Activated CD4-positive, alpha-beta T cell treated with anti-CD3 and anti-CD28 coated beads, Interleukin-2, Interleukin-4, amounts not matched to agents 100 ng/mL and 50 ng/mL, durations not matched to agents 16 hours and 8 hours (primary cell): ENCODE measurements at regions not wholly inside any gene's neighbourhood (a gene's known extent, or its start where the extent isn't known, plus 50 kb on each side); places are given as distances from the start of the nearest gene placed in this dataset.
"Not testable (repeated sequence)": the region's sequence is repeated elsewhere in the genome, so short reads cannot be mapped to it uniquely, and the experiment has no call there.

Experiments
- DNase-seq: peaks from one replicate; pipeline ENCODE4 v3.0.0-alpha.2; 2020; ENCODE audit warnings: low spot score

DNA sequence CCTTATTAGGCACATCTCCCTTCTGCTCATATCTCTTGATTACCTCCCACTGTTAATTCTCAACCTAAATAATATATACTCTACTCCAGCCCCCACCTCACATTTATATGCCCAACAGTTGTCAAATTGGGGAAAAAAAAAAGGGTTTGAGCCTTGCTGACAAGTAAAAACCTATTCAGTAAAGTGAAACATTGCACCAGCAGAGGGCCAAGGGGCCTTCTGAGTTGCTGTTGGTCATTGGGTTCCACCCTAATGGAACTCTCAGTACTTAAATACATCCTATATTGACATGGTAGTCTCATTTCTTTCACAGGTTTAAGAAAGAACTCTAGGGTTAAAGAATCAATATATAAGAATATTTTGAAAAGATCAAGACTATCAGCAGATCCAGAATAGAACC is 362.2 kb downstream of the SMARCA1 start:
- DNase-seq, result no peak

DNA sequence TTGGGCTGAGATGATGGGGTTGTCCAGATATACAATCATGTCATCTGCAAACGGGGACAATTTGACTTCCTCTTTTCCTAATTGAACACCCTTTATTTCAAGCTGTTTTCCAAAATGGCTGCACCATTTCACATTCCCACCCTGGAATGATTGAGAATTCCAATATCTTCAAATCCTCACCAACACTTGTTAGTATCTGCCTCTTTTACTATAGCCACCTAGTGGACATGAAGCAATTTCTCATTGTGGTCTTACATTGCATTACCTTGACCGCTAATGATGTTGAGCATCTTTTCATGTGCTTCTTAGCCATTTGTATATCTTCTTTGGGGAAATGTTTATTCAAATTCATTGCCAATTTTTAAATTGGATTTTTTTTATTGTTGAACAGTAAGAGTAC is 364.8 kb downstream of the SMARCA1 start:
- no peak for DNase-seq

DNA sequence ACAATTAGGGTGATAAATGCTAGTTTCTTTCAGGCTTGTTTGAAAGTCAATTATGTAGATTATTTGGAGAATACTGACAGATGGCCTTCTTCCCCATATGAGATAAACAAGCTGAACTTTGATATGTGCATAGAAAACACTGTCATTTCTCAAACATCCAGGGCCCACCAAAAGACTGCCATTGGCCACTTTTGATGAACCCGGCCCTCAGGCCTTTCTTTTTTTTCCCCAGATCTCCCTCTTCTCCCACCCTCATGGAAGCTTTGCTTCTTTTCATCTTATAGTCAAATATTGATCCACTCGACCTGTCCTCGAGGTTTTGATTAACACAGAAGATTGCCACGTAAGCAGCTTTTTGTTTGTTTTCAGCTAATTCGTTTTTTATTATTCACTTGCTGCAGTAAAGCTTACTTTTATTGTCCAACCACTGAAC is 377.4 kb downstream of the SMARCA1 start:
- DNase-seq, result no peak

DNA sequence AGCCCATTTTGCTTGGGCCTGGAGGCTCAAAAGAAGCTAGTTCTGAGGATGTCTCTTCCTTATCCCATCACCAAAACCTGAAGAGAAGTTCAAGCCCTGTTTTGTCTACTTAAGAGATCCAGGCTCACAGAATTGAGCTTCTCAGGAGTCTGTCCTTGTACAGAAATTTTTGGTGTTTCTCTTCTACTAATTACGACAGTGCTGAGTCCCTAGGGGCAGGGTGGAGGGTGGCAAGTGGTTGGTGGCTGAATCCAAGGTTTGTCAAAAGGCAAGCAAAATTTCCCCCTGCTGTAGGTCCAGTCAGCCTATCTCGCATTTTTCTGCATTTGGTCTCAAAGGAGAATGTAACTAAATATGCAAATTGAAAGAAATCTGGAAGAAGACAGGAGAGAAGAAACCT is 377.9 kb downstream of the SMARCA1 start:
- DNase-seq, result no peak

DNA sequence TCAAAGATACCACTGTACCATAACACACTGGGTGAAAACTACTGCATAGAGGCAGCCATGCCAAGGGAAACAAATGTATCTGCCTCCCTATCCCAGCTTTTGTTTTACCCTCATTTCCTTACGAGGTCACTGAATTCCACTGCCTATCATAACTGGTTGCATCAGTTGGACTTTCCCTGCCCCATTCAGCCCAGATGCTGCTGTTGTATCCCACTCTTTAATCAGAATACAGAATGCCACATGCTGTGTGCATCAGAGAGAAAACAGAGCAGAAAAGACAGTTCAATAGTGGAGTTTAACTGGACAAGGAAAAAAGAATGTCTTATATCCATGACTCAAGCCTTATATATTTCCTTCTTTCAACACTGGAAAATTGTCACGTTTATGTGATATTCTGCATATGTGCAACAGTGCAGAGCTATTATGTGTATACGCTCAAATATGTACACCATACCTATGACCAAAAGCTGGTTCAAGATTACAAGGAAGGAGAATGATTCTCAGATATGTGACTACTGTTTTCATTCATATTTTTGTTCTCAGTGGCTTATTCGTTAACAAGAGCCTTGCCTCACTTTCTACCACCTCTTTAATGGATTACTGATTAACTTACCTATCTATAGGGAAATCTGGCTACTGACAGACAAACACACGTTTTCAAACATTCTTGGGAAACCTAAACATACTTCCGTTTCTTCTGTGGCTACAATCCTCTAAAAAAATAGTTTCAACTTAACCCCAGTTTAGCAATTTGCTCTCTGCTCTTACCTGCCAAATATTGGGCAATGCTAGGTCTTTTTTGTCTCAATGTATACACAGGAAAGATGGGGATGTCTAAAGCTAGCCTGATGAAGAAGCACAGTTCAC is 378.9 kb downstream of the SMARCA1 start:
- DNase-seq, result no peak

DNA sequence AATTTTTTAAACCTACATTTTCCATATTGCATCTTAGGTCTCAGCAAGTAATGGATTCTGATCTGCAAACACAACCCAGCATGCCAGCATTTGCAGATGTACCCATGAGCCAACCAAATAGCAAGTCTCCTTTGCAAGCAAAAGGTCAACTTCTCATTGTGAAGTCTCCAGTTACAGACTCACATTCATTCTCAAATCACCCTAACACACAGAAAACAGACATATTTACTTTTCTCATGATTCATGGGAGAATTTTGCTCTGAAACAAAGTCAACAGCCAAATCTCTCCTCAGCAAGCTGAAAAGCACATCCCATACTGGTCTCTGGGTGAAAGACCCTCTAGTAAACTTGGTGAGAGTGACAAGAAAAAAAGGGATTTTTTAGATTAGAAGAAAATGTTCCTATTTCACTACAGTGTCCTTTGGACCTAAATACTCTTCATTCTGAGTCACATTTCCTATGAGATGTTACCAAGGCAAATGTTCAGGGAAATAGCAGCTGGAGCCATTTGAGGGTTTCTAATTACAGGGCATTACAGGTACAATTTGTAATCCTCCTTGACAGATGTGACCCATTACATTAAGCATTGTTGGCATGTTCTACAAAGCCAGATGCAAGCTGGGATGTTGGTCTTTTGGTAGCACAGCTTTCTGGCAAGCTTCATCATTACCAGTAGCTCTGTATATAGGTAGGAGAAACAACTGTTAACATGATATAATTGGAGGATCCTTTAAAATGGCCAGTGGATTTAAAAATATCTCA is 383.3 kb downstream of the SMARCA1 start:
- no peak for DNase-seq

DNA sequence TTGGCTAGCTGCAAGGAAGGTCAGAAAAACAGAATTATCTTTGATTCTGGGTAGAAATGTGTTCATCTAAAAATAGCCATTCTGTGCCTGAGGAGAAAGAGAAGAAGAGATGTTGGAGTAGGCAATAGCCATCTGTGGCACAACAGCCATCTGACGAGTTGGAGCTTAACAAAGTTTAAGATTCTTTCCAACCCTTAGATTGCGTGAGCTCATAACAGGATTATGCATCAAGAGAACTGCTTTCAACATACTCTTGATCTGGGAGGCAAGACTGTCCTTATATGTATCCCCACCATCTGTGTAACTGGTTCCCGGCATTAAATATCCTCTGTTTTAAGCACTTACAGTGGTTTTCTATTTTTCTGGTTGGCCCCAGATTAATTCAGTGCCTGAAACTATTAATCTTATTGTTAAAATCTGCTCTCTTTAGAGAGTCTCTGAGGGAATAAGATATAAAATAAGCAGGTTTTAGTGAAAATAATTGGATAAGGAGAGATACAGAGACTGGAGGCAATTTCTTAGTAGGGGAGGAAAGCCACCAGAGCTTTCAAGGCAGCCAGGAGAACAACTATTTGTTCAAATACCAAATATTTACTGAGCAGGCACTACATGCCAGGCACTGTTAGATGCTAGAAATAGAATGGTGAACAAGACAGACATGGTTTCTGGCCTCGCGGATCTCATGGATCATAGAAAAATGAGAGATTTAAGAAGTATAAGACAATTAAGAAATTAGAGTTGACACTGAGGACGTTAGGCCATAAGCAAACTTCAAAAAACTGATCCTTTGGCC is 398.0 kb downstream of the SMARCA1 start:
- no peak for DNase-seq

DNA sequence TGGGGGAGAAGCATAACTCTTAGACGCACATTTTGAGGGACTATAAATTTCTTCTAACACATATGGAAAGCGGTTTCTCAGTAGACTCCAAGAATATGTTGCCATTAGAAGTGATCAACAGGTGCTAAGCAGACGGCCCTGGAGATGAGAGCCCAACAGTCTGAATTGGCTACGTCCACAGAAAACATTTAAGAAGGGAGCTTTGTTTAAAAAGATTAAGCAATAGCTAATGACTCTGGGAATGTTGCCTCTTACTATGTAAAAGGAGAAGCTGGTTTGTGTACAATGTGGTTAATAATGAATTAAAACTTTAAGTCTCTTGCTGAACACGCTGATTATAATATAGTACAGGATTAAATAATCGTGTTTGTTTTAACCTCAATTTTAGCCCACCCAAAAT is 399.5 kb downstream of the SMARCA1 start:
- DNase-seq, result no peak

DNA sequence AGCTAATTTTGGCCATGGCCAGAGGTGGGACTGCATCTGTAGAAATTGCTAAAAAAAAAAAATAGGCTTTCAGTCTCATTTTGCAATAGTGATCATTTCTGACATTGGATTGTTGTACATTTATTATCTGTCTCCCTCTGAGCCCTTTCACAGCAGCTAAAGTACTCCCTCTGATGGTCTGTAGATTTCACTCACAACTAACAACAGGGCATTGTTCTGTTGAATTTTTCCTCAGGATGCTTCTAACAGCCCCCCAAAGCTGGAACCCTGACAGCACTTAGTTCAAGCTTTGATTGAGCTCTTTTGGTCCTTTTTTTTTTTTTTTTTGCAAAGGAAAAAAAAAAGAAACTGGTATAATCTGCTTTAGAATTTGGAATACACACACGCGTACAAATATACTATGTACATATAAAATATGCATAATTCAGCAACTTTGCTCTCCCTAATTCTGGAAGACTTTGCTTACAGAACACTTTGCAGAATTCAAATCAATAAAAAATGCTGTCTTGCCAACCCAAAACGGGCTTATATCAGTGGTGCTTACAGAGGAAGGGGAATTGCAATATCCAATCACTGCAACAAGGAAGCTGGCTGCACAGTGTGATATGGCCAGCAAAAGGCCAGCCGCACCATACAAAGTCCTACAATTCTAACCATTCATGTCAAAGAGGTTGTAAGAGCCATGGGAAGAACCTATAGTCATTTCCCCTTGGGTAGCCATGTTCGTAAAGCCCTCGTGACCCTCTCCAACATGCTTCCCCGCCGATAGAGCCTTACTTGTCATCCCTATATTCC is 406.4 kb downstream of the SMARCA1 start:
- DNase-seq, result no peak

DNA sequence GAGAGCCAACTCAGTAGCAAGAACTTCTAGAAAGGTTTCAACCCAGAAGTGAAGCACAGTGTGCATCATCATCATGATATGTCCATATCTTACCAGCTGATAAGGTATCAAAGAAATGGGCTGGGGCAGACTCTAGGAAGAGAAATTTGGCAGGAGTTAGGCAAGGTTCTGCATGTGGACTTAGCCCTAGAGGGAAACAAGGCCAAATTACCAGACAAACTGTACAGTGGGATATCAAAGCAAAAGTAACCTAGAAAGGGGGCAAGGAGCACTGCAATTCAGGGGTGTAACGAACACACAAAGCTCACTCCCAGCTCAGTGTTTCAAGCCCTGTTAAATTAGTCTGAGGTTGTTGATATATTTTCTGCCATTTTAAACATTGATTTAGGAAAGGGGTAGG is 407.4 kb downstream of the SMARCA1 start:
- DNase-seq, result no peak

DNA sequence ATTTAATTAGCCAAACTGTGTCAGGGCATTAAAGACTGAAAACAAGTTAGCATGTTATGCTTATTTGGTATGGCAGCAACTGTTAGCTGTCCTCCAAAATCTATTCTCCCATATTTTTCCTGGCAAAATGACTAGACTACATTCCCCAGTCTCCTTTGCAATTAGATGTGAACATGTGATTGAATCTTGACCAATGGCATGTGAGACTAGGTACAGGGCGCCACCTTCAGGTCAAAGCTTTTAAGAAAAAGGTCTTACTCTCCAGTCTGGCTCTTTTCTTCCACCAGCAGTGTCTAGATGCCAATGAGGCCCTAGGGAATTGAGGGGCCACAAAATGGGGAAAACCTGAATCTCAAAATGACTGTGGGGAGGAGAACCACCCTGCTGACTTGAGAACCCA is 408.2 kb downstream of the SMARCA1 start:
- peak; percentile 56 for DNase-seq

DNA sequence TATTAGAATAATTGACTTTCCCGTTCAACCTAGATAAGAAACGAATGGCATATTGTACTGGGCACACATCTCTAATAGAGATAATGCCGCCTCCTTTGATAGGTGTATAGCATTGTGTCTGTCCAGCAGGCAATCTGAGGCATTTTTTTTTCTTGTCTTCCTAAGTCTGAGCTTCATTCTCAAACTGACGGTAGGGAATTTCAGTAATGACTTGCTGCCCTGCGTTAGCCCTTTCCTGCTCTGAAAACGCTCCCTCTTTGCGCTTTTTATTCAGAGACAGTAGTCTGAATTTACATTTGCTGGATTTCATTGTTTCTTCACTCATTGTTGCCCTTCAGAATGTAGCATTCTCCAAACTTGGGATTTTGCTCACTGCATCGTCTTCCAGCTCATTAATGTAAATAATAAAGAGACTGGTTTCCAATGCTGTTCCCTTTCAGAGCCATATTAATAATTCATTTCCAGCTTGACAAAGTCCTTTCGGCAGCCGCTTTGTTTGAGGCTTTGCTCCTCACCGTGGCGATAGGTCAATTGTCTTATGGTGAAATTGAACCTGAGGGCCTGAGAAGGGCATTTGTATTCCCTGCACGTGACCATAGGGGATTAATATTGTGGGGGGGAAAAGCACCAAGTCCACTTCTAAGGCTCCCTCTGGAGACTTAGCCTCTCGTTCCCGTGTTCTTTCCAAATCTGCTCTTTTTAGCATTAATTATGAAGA is 412.1 kb downstream of the SMARCA1 start:
- no peak for DNase-seq

DNA sequence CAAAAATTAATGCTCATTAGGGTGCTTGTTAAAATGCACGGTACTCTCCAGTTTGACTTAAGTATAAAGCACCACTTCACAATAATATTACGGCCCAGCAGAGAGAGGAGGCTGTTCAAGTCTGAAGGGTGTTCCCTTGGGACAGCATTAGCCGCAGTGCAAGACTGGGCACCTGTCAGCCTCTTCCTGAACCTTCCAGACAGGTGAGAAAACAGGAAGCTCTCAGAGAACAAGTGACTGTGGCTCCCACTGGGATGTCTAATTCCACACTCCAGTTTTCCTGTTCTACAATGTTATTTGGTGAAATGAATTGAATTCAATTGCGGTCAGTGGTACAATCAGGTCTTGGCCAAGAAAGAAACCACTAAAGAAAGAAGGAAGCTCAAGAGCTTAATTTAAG is 414.4 kb downstream of the SMARCA1 start:
- no peak for DNase-seq

DNA sequence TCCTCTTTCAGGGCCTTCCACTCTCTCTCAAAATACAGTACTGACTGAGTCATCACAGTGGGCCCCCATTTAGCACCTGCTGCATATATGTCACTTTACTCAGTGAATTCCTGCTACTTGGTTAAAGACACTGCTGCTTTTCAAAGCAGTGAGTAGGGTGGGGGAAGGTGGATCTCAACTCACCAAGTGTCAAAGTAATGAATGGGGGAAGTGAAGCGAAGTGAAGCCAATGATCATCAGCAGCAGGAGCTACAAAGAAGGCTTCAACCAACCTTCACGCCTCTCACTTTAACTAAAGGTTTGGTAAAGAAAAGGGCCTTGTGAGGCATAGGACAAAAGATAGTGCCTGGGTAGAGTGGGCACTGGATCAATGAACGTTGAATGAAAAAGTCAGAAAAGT is 424.1 kb downstream of the SMARCA1 start:
- DNase-seq, result no peak

DNA sequence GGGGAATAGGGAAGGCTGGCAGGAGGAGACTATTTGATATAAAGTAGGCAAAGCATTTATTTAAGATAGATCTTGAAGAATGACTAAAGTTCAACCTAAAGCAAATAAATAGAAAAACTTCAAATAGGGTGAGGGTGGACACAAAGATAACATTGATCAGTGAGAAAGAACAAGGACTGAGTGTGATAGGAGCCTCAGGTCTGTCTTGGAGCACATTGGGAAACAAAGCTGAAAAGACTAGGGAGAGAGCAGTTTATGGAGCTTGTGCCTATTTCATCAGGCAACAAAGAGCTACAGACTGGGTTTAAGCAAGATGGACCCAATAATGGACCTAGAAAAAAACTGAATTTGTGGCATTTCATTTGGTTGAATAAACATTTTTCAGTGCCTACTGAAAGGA is 425.6 kb downstream of the SMARCA1 start:
- DNase-seq, result no peak

DNA sequence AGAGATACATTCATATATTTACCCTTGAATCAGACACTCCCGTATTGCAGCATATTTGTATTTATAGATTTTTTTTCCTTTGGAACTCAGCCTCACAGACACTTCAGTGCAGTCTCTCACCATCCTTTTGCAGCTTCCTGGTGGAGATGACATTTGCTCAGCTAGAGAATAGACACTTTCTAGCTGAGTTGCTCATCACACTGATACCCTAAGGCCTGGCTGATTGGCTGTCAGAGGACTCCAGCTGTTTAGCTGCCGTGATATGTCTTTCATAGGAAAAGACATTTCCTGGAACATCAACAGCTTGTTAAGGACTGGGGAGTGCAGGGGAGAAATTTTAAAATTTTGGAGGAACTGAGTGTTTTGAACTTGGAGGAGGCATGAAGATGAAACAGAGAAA is 429.6 kb downstream of the SMARCA1 start:
- no peak for DNase-seq

DNA sequence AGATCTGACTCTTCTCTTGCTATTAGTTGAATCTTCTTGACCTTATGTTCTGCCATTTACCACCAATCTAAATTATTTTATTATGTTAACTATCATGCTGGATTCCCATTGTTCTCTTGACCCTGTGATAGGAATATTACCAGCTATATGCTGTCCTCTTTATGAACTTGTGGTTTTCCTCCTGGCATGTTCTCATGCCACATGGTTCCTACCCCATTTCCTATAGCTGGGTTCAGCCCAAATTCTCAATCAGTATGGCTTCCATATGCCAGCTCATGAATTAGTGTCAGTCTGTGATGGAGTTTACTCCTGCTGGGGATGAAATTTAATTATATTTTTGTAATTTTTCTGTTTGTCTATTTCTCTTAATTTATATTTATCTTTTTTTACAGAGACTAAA is 430.5 kb downstream of the SMARCA1 start:
- DNase-seq, result no peak

DNA sequence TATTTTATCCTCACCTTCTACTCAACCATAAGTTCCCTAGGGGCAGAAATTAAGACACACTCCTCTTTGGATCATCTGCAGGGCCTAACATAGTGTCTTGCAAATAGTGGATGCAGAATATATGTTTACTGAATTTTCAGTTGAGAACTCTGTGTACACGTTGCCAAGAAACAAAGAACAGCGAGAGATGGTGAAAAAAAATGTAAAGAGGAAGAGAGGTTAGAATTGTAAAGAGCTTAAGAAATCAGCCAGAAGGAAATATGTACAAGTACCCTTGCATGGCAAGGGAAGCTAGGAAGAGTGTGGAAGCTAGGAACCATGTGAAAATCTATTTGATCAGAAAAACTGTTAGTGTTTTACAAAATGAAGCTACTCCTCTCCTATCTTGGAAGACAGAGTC is 431.0 kb downstream of the SMARCA1 start:
- DNase-seq, result no peak

DNA sequence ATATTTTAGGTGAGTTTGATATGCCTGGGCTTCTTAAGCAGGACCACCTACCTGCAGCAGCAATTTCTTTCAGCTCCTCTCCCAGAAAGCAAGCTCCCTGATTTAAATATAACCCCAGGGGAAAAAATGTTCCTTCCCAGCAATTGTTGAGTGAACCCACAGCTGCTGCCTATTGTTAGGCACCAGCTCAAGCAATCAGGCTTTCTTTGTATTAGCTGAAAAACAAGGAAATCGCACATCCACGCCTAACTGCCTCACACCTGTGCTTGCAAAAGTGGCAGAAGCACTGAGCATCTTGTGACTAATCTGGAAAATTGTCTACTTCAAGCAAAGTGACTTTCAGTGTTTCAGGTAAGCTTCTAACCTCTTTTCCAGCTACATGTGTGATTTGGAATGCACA is 432.2 kb downstream of the SMARCA1 start:
- no peak for DNase-seq

DNA sequence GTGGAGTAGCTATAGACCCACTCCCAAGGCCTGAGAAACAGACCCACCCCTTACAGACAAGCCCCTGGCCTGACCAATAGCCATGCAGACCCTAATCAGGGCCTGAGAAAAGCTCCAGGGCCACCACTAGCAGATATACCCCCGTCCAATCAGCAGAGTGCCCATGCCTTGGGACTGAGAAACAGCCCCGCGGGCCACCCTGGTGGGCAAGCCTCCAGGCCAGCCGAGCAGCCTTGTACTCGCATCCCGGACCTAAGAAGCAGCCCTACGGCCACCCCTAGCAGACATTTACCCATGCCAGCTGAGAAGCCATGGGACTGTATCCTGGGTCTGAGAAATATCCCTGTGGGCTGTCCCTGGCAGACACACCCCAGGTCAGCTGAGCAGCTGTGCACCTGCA is 436.5 kb downstream of the SMARCA1 start:
- DNase-seq, result no peak

DNA sequence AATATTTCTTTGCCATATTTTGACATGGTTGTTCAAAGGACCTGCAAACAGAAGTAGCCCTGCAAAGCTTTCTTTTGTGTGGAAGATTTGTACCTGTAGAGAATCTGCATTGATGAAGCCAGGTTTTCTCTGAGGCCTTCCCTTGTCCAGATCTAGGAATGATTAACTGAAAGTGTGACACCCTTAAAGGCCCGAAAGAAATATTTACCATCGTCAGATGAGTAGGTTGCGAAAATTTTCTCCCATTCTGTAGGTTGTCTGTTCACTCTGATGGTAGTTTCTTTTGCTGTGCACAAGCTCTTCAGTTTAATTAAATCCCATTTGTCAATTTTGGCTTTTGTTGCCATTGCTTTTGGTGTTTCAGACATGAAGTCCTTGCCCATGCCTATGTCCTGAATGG is 439.0 kb downstream of the SMARCA1 start:
- not testable (repeated sequence) for DNase-seq
